Left lung (tissue), 4 donors: ENCODE measurements at regions not wholly inside any gene's neighbourhood (a gene's known extent, or its start where the extent isn't known, plus 50 kb on each side); places are given as distances from the start of the nearest gene placed in this dataset.
"Not testable (repeated sequence)": the region's sequence is repeated elsewhere in the genome, so short reads cannot be mapped to it uniquely, and the experiment has no call there.

ENCODE experiments used
- ATAC-seq: fragments of 200-7000 bp; cut with Tn5 transposase; one replicate; pipeline ENCODE4 v1.9.1; 2020; ENCODE audit warnings: moderate library complexity
- DNase-seq, 4 donors: peaks; one replicate each; pipeline ENCODE4 v3.0.0-alpha.2; 2013 to 2020
- H3K27ac ChIP-seq, 2 donors: fragments of 200-600 bp; sonication (generic) in 1 of 2; one replicate each; pipeline versions ENCODE4 v1.5.0 to v1.8.0; 2020 to 2021
- H3K27me3 ChIP-seq, 2 donors: fragments of 200-600 bp; sonication (generic) in 1 of 2; one replicate each; pipeline versions ENCODE4 v1.5.0 to v1.8.0; 2020 to 2021
- H3K36me3 ChIP-seq, 2 donors: fragments of 200-600 bp; sonication (generic) in 1 of 2; one replicate each; pipeline versions ENCODE4 v1.5.0 to v1.8.0; 2020 to 2021
- H3K4me1 ChIP-seq, 2 donors: fragments of 200-600 bp; one replicate each; pipeline ENCODE4 v1.8.0; 2021
- H3K4me3 ChIP-seq, 2 donors: fragments of 200-600 bp; sonication (generic) in 1 of 2; one replicate each; pipeline versions ENCODE4 v1.5.0 to v1.8.0; 2020 to 2021; ENCODE audit warnings: mild to moderate bottlenecking in 1 of 2
- H3K9me3 ChIP-seq, 2 donors: fragments of 200-600 bp; sonication (generic) in 1 of 2; one replicate each; pipeline versions ENCODE4 v1.5.0 to v1.8.0; 2020 to 2021
- intact Hi-C, 2 donors: fragments of 100-400 bp; cut with DNase I; formaldehyde crosslinking; loops; one replicate each; pipeline versions ENCODE4 v1.11.2 to v1.14.2; 2022
- TF ChIP-seq, protein P1 (sequence below), 2 donors: fragments of 200-600 bp; sonication (generic) in 1 of 2; IDR thresholded peaks; one replicate each; pipeline versions ENCODE4 v1.5.0 to v1.8.0; 2021; ENCODE audit warnings: antibody characterized with exemption in 2 of 2
- donor health status: DM: no; HTN: yes; CAD: no.
- donor health status: DM: no; HTN: no; CAD: no.

DNA sequence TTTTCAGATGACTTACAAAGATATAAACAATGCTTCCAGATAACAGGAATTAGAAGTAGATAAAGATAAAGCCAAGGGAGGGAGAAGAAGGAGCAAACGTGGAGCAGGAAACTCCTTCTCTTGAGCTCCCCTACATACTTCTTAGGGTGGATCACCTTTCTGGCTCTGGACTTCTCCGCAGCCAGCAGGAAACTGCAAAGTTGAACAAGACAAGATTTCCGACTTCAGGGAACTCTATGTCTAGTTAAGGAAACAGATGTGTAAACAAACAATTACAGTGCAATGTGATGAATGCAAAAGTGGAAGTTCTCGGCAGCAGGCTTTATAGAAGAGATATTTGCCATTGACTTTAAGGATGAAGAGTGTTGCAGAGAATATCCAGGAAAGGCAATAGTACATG, 134.0 kb upstream of the MARCKS start:
- Histone ChIP-seq H3K4me3 (no peak overlapping the region), H3K4me1 (peaks cover 0 to 10% of the 10 kb centered on the region in 2 donors), H3K36me3 (no peaks in the 10 kb centered on the region), H3K9me3 (no peaks in the 10 kb centered on the region), H3K27me3 (no peaks in the 10 kb centered on the region), H3K27ac (peak overlapping the region in 1 of 2 donors; percentile 21)
- ATAC-seq = no peak
- intact Hi-C loops = no loop called here
- DNase-seq = peak in 1 of 4 donors; percentile 26
- TF ChIP-seq, protein P1, sequence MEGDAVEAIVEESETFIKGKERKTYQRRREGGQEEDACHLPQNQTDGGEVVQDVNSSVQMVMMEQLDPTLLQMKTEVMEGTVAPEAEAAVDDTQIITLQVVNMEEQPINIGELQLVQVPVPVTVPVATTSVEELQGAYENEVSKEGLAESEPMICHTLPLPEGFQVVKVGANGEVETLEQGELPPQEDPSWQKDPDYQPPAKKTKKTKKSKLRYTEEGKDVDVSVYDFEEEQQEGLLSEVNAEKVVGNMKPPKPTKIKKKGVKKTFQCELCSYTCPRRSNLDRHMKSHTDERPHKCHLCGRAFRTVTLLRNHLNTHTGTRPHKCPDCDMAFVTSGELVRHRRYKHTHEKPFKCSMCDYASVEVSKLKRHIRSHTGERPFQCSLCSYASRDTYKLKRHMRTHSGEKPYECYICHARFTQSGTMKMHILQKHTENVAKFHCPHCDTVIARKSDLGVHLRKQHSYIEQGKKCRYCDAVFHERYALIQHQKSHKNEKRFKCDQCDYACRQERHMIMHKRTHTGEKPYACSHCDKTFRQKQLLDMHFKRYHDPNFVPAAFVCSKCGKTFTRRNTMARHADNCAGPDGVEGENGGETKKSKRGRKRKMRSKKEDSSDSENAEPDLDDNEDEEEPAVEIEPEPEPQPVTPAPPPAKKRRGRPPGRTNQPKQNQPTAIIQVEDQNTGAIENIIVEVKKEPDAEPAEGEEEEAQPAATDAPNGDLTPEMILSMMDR (IDR thresholded peaks at IDR 0.05) = no peak

DNA sequence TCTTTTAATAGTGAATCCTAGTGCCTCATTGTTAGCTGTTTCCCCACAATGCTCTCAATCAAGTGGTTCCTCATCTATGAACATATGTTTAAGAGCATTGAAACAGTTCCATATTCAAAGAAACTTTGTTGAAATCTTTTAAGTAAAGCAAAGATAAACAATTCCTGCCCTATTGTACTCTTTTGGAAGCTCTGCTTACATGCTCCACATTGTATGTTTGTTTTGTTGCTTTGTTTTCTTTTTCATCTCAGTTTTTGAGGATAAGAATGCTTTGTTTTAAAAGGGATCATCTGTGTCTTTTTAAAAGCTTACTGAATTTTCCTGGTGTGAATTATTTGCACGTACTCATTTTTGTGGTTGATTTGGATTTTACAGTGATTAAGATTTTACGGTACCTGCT, 132.2 kb upstream of the MARCKS start:
- H3K27ac ChIP-seq, intact Hi-C loops, H3K36me3 ChIP-seq, H3K4me1 ChIP-seq, H3K9me3 ChIP-seq, H3K4me3 ChIP-seq, ATAC-seq, H3K27me3 ChIP-seq, DNase-seq: not testable (repeated sequence)

DNA sequence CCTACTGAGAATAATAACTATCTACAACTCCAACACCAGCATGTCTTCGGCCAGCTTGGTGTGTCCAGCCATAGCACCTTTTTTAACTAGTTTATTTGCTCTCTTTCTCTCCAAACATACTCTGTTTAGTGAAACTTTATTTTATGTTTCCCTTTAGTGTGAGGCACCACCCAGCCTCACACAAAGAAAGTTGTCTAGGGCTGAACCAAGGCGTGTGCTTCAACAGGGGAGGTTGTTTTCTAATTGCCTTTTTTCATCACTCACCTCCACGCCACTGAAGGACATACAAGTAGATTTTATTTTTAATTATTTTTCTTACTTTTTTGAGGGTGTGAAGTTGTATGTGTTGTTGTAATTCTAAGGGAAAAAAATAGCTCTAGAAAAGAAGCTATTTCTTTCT, 125.6 kb upstream of the MARCKS start:
- Histone ChIP-seq H3K4me1 (peaks cover 0 to 11% of the 10 kb centered on the region in 2 donors), H3K9me3 (no peaks in the 10 kb centered on the region), H3K36me3 (no peaks in the 10 kb centered on the region), H3K4me3 (no peak overlapping the region), H3K27me3 (no peaks in the 10 kb centered on the region), H3K27ac (no peak overlapping the region)
- ATAC-seq (no peak), DNase-seq (no peak)
- TF ChIP-seq, protein P1 (IDR thresholded peaks at IDR 0.05) = no peak
- intact Hi-C loops = no loop called here

DNA sequence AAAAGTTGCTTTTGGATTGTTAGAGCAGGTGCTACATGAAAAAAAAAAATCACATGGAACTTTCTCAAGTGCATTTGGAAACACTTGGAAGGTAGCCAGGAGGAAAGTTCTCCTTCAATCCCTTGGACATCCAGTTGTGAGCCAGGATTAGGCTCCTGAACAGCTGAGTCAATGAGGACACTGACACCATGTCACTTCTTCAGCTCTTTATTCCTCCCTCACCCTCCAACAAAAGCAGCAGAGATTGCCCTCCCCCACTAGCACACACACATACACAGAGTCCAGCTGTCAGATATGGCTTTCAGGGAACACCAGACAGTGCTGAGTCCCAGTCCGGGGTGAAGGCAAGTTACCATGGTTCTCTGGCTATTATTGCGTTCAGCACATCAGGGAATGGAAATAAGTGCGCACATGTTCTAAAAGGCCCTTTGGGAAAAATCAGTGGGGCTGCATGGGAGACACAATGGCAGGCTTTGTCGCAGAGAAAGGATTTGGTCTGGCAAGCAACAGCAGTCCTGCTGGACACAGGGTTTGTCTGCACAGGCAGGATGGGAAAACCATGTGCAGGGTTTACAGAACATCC, 124.7 kb upstream of the MARCKS start:
- DNase-seq (peak in 2 of 4 donors; percentile 27 to 30), ATAC-seq (peak; percentile 31)
- Histone ChIP-seq H3K36me3 (no peaks in the 10 kb centered on the region), H3K9me3 (no peaks in the 10 kb centered on the region), H3K27me3 (no peaks in the 10 kb centered on the region), H3K4me3 (no peak overlapping the region), H3K4me1 (peaks cover 0 to 11% of the 10 kb centered on the region in 2 donors), H3K27ac (no peak overlapping the region)
- intact Hi-C loops = no loop called here
- TF ChIP-seq, protein P1 (IDR thresholded peaks at IDR 0.05) = no peak

DNA sequence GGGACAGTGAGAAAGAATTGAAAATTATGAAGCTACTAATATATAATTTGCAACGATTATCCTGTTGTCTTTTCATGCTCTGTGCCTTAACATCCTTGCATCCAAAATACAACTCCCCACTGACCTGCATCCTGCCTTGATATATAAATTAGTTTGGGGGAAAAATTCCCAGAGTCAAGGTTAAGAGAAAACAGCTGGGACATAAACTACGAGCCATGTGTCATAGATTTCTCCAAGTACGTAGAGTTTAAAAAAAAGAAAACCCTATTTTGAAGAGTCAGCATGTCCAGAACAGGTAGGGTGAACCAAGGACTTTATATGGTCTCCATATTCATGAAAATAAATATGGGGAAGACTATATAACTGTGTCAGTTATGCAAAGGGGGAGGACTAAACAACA, 123.8 kb upstream of the MARCKS start:
- H3K27ac ChIP-seq = no peak overlapping the region
- TF ChIP-seq, protein P1 (IDR thresholded peaks at IDR 0.05) = no peak
- DNase-seq = no peak
- no peak overlapping the region for H3K4me3 ChIP-seq
- no peaks in the 10 kb centered on the region for H3K36me3 ChIP-seq
- no peaks in the 10 kb centered on the region for H3K9me3 ChIP-seq
- no peaks in the 10 kb centered on the region for H3K27me3 ChIP-seq
- peaks cover 0 to 11% of the 10 kb centered on the region in 2 donors for H3K4me1 ChIP-seq
- ATAC-seq = no peak
- intact Hi-C loops = no loop called here

DNA sequence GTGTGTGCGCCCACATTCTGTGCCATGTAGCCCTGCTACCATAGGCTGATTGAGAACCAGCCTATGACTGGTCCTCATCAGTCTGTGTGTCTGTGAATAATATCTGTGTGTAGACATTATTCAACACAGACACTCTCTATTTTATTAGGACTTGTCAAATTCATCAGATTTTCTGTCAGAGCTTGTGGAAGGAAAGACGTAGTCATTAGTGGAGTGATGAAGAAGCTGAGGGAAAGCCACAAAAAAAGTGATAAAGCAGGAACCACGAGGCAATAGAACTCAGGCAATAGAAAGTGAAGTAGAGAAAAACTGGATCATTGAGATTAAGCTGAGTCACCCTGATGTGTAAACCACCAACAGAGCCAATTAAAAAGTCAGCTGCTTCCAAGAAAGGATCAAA, 122.2 kb upstream of the MARCKS start:
- DNase-seq (no peak), ATAC-seq (no peak)
- no peaks in the 10 kb centered on the region for H3K27me3 ChIP-seq
- peaks cover 0 to 11% of the 10 kb centered on the region in 2 donors for H3K4me1 ChIP-seq
- H3K4me3 ChIP-seq = no peak overlapping the region
- H3K36me3 ChIP-seq = no peaks in the 10 kb centered on the region
- intact Hi-C loops = no loop called here
- TF ChIP-seq, protein P1 (IDR thresholded peaks at IDR 0.05) = no peak
- H3K9me3 ChIP-seq = no peaks in the 10 kb centered on the region
- no peak overlapping the region for H3K27ac ChIP-seq
